KBM-7 (cell line): ENCODE measurements at regions not wholly inside any gene's neighbourhood (a gene's known extent, or its start where the extent isn't known, plus 50 kb on each side); places are given as distances from the start of the nearest gene placed in this dataset.

Experiments
- DNase-seq: peaks from one replicate; pipeline ENCODE4 v3.0.0-alpha.2; 2015
- in situ Hi-C: fragments of 300-500 bp; cut with MboI; formaldehyde crosslinking; loops from 2 replicates; pipeline ENCODE4 v1.14.3; 2020; ENCODE audit warnings: low sequenced_read_pairs, low pct_unique_long_range_greater_than_20kb, mixed read lengths

DNA sequence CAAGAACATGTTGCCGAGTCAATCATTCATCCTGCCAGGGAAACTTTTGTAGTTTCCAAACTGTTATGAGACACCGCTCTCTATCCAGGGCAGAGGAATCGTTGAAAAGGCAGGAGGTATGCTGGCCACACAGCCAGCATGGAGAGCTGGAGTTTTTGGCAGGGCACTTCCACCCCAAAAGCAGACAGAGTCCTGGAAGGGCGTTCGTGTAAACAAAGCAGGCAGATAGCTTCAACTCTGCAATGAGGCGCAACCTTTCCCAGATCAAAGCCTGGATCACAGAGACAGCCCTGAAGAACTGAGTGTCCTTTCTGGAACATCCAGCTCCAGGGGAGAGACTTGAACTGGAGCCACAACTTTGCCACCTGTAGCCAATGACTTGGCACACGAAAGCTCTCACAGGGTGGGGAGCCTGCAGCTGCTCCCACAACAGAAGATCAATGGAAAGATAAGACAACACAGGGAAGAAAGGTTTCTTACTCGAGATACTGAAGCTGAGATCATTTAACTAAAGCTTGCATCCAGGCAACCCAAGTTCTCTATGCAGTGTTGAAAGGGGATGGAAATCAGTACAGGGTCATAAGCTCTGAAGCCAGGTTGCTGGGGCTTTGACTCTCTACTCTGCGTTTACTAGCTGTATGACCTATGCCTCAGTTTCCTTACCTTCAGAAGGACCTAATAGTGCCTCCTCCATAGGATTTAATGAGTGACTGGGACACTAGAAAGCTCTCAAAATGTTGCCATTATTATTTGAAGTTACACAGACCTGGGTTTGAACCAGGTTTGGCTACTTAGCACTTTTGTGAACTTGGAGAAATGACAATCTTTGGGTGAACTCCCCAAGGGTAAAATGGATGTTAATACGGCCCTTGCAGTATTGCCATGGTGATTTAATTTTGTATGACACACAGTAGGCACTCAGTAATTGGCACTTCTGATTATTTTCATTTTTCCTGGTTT is 434.8 kb upstream of the NPVF start:
- no peak for DNase-seq
- in situ Hi-C loops, result no loop called here

DNA sequence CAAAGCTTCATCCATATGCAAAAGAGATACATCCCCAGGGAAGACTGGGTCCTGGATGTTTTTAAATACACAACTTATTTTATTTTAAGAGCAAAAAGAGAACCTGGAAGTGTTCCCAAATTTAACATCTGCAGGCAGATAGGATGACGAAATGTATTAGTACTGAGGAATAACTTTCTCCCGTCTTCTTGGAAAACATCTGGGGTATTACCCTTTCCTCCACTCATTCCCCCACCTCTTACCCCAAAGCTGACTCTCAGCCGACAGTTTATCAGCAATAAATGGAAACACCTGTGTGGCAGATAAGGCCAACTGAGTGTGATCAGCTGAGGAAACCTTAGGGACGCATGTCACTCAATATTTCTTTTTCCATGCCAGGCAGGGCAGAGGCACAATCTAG is 435.6 kb upstream of the NPVF start:
- DNase-seq, result no peak
- in situ Hi-C loops, result no loop called here

DNA sequence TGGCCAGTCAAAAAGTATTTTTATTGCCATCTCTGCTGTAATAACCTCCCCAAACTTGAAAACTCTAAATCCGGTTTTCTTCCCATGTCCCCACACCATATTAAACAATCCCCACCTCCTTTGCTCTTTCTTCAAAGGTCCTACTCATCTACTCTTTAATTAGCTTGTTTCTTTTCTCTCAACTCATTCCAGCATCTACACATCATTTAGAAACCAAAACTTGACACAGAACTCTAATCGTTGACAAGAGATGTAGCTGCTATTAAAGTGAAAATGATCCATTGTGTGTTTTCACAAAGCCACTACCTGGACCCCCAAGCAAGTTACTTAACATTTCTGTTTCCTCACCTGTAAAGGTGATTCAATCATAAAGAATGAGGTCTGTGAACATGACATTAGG is 436.3 kb upstream of the NPVF start:
- in situ Hi-C loops, result no loop called here
- DNase-seq, result no peak

DNA sequence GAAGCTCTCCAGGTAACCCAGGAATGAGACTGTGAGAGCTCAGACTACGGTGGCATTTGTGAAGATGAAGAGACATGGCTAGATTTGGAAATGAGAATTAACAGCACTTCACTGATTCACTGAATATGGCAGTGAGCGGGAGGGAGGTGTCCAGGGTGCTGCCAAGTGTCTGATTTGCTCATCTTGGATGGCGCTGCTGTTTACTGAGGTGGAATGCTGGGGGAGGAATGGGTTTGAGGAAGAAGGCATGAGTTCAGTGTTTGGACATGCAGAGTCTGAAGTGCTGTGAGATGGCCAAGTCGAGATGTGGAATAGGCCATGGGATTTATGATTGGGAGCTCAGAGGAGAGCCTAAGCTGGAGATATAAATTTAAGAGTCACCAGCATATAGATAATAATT is 437.1 kb upstream of the NPVF start:
- in situ Hi-C loops, result no loop called here
- no peak for DNase-seq

DNA sequence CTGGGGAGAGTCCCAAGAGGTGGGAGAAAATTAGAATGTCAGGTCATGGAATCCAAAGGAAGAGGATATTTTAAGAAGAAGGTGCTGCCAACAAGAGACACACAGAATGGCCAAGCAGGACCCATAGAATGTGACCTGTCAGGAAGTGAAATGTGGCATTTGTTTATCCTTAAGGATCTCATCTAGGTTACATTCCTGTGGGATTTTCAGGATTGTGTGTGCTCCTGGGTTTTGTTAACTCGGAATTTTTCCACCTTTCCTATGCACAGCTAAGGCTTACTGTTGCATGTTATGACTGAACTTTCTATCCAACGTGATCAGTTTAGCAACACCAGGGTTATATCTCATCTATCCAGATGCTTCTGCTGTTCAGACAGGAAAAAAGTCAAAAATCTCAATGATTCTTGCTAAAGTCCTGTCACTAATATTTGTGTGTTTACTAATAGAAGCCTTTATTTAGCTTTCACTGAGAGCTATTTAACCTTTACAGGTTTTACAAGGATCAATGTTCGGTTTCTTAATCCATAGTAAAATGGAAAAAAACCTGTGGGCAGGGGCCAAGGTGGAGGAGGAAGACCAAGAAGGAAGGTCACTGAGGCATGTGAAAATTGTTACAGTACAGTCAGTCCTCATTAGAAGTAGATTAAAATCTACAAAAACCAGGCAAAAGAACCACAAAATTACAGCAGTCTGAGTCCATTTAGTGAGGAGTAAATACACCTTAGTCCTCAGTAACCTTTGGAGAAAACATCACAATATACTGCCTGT is 437.8 kb upstream of the NPVF start:
- in situ Hi-C loops, result no loop called here
- DNase-seq, result no peak

DNA sequence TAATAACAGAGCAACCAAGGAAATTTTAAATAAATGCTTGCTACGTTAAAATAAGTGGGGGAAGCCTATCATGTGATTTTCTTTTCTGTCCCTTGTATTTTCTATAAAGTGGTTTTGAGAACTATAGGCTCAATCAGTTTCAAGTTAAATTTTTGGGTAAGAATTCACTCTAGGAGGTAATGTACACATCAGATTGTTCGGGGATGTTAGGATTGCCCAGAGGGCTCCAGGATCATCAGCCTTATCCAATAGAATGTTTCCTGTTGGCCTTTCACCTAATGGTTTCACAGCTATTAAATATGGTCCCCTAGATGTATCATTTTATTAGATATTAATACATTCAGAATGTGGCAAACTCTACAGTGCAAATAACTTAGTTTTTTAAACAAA is 438.4 kb upstream of the NPVF start:
- in situ Hi-C loops, result no loop called here
- DNase-seq, result no peak

DNA sequence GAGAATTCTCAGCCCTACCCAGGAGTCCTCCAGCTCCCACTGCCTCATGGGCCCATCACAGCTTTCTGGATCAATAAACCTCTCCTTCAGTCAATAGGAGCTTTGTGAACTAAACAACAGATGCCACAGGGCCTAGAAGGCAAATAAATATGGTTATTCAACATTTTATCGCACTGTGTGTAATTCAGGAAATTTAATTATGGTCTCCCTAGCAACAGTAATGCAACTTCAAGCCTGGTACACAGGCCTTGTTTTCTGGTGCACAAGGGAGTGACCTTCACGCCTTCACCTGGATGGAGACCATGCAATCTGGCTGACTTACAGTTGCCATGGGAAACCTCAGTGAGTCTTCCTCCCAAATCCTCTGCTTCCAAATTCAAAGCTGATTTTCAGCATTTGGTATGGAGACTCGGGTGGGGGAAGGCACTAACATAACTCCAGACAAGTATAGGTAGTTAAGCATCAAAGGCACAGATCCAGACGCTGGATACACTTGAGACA is 441.0 kb upstream of the NPVF start:
- in situ Hi-C loops, result no loop called here
- no peak for DNase-seq

DNA sequence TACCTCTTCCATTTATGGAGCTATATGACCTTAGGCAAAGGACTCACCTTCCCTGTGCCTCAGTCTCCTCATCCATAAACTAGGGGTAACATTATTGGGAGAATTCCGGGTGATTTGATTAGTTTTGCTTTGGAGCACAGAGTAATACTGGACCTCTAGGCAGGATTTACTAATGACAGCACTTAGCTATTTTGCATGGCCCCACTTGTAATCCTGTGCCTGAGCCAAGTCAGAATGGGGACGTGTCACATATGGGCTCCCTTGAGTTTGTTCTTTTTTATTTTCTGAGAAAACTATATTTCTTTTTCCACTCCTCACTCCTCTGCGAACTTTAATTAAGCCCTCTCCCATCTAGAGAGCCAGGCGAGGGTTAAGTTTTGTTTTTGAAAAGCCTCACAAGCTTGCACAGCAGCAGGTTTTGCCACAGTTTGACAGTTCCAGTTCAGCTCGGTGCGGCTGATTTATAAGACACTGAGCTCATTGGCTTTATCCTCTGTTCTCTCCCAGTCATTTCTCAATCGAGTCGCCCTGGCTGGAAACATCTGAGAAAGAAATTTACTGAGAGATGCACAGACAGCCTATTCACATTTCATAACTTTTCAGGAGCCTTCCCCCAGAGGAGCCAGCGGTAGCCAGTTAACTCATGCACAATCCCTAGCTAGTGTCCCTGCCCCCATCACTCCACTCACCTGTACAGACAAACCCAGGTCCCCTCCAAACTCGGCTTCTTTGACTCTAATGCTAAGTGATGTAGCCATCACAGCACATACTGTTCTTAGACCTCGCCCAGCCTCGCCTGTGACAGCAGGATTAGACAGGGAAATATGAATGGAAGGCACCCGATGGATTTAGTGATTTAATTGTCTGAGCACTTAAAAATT is 441.9 kb upstream of the NPVF start:
- in situ Hi-C loops, result no loop called here

DNA sequence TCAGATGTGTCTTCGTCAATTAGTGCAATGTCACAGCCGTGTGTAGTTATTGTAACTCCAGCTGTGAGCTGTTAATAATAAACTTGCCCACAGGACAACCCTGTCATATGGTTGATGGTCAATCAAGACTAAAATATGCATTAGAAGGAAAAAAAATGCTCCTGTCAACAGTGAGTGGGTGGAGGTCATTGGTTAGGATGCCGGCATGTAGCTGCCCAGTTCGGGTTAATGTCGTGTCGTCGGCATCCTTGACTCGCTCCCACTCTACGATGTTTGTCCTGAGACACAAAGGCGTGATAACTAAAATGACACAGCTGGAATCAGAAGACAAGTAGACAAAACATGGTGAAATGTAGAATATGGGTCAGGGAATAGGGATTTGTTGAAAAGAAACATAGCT is 442.8 kb upstream of the NPVF start:
- in situ Hi-C loops, result no loop called here
- no peak for DNase-seq

More for the DNA sequence above, 441.9 kb upstream of the NPVF start:
- DNase-seq, result no peak

DNA sequence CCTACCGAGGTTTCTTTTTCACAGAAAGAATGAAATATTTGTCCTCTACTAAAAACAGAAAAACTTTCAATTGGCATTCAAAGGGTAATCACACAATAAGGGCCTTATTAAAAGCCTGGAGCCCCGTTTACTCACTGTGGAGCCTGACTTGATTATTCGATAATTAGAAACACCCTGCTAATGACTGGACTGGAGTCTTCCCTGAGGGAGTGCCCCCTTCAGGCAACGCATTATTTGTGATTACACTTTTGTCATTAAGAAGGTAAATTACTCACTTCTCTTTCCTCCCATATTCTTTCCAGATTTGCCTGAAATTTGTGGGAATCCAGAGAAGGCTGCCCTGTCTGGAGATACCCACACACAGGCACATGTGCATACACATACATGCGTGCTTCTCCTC is 444.2 kb upstream of the NPVF start:
- in situ Hi-C loops, result no loop called here

DNA sequence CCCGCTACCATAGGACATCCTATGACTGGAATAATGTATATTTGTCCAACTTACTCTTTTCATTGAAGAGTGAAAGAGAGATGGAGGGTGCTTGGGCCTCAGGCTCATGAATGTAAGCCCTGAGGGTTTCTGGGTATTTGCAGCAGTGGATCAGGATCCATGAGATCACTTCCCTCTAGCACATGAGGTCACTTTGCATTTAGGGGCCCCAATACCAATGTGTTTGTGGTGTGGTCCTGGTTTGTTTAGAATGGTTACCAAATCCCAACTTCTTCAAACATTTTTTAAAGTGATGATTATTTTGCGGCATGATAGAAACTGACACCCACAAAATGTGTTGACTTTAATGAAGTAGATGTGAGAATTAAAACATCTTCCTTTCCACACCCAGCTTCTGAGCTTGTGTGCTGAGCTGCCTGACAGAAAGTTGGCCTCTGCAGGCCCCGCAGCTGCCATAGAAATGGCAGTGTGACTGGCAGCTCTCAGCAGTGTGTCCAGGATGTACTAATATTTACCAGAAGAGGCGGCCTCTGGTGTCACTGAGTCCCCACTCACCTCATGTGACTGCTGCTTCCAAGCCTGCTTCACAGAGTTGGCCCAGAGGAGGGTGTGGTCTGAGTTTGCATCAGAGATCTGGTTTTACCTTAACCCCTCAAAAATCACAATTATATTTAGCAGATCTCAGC is 447.6 kb upstream of the NPVF start:
- in situ Hi-C loops, result no loop called here
- no peak for DNase-seq

More for the DNA sequence above, 444.2 kb upstream of the NPVF start:
- no peak for DNase-seq

DNA sequence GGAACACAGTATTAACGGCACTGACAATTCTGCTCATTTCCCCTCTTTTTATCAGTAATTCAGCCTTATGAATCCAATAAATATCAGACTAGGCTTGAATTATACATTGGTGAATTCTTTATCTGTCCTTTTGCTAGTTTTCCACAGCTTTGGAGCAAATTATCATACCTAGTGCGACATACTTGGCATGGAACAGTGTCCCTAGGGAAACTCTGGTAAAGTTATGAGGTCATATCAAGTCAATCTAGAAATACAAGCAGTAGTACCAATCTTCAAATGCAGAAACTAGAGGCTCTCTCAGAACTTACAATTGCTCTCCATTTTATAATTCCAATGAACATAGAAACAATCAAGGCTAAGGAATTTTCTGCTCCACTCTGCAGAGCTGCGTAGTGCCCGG is 449.3 kb upstream of the NPVF start:
- in situ Hi-C loops, result no loop called here
- no peak for DNase-seq

DNA sequence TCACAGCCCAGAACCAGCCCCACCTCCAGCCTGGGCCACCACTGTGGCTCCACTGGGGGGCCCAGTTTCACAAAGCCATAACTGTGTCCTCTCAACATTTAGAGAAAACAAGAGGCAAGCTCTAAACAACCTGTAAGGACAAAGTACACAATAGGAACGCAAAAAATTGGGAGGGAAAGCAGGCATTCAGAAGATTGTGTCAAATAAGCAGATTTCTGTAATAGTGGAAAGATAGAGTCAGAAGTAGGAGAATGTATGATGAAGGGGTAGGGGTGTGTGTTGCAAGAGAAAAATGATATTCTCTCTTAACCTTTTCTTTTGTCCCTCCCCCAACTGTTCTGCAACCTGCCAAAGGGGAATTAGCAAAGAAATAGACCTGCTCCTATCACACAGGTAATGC is 449.9 kb upstream of the NPVF start:
- in situ Hi-C loops, result no loop called here
- no peak for DNase-seq

DNA sequence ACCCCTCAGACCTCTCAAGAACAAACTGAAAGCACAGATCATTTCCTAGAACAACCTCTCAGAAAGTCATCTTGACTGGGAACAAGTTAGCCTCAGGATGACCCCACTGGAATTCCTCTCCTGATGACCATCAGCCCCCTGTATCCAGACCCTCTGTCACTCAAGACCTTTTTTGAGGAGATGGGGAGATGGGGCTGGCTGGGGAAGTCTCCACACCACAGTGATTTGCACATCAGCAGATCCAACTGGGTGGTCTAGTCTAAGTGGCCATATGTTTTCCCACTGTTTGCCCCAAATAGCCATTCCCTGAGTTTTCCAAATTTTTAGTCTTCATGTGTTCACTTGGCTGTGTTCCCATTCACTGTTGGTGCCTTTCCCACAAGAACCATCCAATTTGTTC is 452.4 kb upstream of the NPVF start:
- DNase-seq, result no peak
- in situ Hi-C loops, result no loop called here

DNA sequence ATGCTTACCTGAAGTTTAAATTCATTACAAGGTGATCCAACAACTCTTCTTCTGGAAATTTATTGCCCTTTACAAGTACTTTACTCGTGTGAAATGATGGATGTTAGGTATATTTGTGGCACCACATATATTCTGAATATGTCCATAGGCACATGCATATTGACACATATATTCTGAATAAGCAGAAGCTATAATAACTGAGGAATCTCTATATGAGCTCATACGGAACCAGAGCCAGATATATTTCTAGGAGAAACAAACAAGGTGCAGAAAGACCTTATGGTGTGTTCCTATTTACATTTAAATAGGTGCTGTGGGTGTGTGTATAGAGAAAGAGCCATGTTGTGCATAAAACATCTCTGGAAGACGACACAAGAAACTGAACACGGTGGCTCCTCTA is 456.1 kb upstream of the NPVF start:
- no peak for DNase-seq
- in situ Hi-C loops, result no loop called here

DNA sequence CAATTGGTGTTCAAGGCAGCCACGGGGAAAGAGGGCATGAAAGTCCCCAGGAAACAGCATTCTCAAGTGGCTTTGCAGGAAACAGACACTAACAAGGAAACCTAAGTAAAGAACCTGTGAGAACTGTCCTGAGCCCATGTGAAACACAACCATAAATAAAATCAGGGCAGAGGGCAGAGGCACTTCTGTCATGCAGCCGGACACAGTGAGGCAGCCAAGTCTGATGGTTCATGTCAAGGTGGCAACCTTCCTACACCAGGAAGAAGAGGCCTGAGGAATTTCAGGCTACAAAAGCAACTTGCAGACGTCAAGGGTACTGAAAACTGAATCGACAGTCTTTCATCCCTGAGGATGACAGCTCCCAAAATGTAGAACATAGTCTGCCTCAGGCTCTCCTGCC is 458.2 kb upstream of the NPVF start:
- in situ Hi-C loops, result no loop called here
- no peak for DNase-seq

DNA sequence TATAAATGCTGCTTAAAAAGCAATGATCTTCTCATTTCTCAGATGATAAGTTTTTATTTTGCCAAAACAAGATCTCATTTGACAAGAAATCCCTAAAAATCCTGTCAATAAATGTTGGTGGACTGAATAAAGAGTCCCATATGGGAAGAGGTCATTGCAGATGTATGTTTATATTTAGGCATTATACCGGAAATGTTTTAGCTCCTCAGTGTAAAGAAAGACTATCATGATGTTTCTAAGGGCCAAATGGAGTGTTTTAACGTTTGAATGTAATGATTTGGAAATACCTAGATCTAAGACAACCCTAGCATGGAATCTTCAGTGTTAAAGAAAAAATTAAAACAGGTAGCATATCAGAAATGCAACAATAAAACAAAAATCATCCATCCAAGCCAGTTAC is 457.8 kb upstream of the NFE2L3 start:
- in situ Hi-C loops, result no loop called here
- DNase-seq, result no peak

DNA sequence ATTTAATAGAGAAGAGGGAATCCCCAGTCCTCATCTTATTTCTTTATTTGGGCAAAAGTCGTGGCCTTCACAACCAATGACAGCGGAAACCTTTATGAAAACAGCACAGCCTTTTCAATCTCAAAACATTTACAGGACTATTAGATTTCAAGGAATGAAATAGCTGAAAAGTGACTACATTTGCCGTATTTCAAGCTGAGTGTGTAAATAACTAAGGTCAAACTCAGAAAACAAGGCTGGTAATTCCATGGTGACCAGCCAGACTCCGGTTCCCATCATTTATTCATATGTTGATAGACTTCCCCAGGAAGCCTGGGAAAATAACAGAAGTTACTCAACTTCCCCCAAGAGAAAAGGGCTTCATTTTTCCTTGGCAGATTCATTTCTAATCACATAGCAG is 457.3 kb upstream of the NFE2L3 start:
- no peak for DNase-seq

DNA sequence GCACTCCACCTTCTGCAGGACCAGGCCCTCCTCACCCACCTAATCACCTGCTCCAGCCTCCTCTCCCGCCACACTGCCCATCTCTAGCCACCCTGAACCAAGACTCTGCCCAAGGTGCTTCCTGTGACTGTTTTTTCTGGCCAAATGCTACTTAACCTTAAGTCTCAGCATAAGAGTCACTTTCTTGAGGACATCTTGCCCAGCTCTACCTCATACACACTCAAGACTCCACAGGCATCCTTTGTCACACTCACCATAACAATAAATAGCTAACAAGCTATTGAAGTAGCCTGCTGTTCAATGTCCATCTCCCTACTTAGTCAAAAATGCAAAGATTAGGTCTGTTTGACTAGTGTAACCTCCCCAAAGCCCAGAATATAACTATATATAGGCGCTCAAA is 455.4 kb upstream of the NFE2L3 start:
- in situ Hi-C loops, result no loop called here
- no peak for DNase-seq

More for the DNA sequence above, 457.3 kb upstream of the NFE2L3 start:
- in situ Hi-C loops, result no loop called here
